ENCODE measurements at regions not wholly inside any gene's neighbourhood (a gene's known extent, or its start where the extent isn't known, plus 50 kb on each side); places are given as distances from the start of the nearest gene placed in this dataset.

GRCh38 chr12:94706250-94706661, 55.9 kb upstream of the TMCC3 start:
- no peak for DNase-seq

GRCh38 chr12:94705676-94706075, 55.3 kb upstream of the TMCC3 start:
- no peak for DNase-seq

- no peak for DNase-seq
Measured at GRCh38 chr12:94704452-94705306, 54.3 kb upstream of the TMCC3 start.

- DNase-seq: no peak
Measured at GRCh38 chr12:94702696-94703095, 52.3 kb upstream of the TMCC3 start.

GRCh38 chr12:94701711-94702110, 51.4 kb upstream of the TMCC3 start:
- no peak for DNase-seq

- DNase-seq: no peak
Measured at GRCh38 chr12:94700662-94701061, 50.3 kb upstream of the TMCC3 start.

All from hippocampal formation (tissue), 2 donors.